GM12891 (cell line): ENCODE measurements at regions not wholly inside any gene's neighbourhood (a gene's known extent, or its start where the extent isn't known, plus 50 kb on each side); places are given as distances from the start of the nearest gene placed in this dataset.

Experiments used
- PAX5 ChIP-seq: IDR thresholded peaks from 2 replicates; pipeline ENCODE4 v1.6.1; 2011; ENCODE audit warnings: low read length, moderate library complexity, mild to moderate bottlenecking; ENCODE audit not compliant: insufficient read depth, severe bottlenecking
- POLR2A ChIP-seq: IDR thresholded peaks from 2 replicates; pipeline ENCODE4 v1.6.1; 2011; ENCODE audit warnings: low read depth, low read length, control low read depth
- POLR2AphosphoS5 ChIP-seq: IDR thresholded peaks from 2 replicates; pipeline ENCODE4 v1.6.1; 2011; ENCODE audit warnings: low read depth, low read length, control low read depth
- TAF1 ChIP-seq: IDR thresholded peaks from 2 replicates; pipeline ENCODE4 v1.6.1; 2011; ENCODE audit warnings: low read depth, low read length, control low read depth

GRCh38 chr22:22741843-22742242 is 97.4 kb downstream of the GGTLC2 start:
- TF ChIP-seq PAX5 (no peak), POLR2A (no peak), TAF1 (no peak), POLR2AphosphoS5 (no peak)
